ENCODE measurements at regions not wholly inside any gene's neighbourhood (a gene's known extent, or its start where the extent isn't known, plus 50 kb on each side); places are given as distances from the start of the nearest gene placed in this dataset.
A peak's percentile ranks its signal among the peaks of the same experiment; 100 is the strongest.

DNA sequence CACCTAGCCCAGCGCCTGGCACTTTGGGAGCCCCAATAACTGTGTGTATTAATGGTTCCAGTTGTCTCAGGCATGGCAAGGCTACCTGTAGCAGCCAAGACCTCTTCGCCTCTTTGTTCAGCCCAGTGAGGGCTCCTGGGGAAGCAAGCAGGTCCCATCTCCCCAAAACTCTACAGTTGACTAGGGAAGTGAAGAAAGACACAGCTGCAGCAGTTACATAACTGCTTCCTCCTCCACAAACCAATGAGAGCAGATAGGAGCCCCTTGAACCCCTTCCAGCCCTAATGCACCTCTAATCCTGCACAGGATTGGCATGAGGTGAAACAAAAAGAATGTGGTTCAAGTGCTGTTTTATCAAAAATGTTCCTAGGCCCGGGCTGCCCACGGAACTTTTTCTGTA is 100.5 kb downstream of the SYF2 start:
- TF ChIP-seq, protein P1, sequence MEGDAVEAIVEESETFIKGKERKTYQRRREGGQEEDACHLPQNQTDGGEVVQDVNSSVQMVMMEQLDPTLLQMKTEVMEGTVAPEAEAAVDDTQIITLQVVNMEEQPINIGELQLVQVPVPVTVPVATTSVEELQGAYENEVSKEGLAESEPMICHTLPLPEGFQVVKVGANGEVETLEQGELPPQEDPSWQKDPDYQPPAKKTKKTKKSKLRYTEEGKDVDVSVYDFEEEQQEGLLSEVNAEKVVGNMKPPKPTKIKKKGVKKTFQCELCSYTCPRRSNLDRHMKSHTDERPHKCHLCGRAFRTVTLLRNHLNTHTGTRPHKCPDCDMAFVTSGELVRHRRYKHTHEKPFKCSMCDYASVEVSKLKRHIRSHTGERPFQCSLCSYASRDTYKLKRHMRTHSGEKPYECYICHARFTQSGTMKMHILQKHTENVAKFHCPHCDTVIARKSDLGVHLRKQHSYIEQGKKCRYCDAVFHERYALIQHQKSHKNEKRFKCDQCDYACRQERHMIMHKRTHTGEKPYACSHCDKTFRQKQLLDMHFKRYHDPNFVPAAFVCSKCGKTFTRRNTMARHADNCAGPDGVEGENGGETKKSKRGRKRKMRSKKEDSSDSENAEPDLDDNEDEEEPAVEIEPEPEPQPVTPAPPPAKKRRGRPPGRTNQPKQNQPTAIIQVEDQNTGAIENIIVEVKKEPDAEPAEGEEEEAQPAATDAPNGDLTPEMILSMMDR (IDR thresholded peaks at IDR 0.05; ENCODE audit: low read depth, low read length) = no peak
- TF ChIP-seq POLR2A (IDR thresholded peaks at IDR 0.05; ENCODE audit: extremely low read depth, insufficient read length) (no peak), MYC (IDR thresholded peaks at IDR 0.05; ENCODE audit: low read depth, low read length) (peak; percentile 11; the same call in 1 of the 2 replicates)
- TF ChIP-seq, protein P2, sequence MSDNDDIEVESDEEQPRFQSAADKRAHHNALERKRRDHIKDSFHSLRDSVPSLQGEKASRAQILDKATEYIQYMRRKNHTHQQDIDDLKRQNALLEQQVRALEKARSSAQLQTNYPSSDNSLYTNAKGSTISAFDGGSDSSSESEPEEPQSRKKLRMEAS (IDR thresholded peaks at IDR 0.05; ENCODE audit: low read depth, low read length) = no peak

Measured in NB4 (cell line).